GM20000 (cell line): ENCODE measurements at regions not wholly inside any gene's neighbourhood (a gene's known extent, or its start where the extent isn't known, plus 50 kb on each side); places are given as distances from the start of the nearest gene placed in this dataset.

Experiments used
- DNase-seq: peaks from one replicate; pipeline ENCODE4 v3.0.0; 2012; ENCODE audit warnings: low spot score
- TF ChIP-seq, protein P1 (sequence below): IDR thresholded peaks from 2 replicates; pipeline ENCODE4 v1.5.1; 2012; ENCODE audit warnings: mild to moderate bottlenecking, control low read depth; ENCODE audit errors: extremely low read depth, missing control alignments

DNA sequence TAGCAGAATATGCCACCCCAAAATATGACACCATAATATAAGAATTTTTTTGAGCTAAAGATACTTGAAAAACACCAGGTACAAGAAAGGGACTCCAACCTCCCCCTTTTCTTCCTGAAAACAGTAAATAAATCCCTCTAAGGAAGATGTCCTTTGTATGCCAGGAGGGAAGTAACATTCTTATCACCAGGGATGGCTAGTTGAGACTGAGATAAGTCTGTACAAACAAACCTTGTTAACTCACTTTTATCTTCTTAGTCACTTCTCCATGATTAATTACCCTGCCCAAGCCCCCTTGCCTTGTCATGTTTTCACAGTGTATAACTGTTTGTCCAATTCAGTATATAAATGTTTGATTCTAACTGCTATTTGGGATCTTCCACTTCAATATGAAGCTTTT lies 888.0 kb downstream of the PCDH18 start:
- no peak for DNase-seq
- TF ChIP-seq, protein P1, sequence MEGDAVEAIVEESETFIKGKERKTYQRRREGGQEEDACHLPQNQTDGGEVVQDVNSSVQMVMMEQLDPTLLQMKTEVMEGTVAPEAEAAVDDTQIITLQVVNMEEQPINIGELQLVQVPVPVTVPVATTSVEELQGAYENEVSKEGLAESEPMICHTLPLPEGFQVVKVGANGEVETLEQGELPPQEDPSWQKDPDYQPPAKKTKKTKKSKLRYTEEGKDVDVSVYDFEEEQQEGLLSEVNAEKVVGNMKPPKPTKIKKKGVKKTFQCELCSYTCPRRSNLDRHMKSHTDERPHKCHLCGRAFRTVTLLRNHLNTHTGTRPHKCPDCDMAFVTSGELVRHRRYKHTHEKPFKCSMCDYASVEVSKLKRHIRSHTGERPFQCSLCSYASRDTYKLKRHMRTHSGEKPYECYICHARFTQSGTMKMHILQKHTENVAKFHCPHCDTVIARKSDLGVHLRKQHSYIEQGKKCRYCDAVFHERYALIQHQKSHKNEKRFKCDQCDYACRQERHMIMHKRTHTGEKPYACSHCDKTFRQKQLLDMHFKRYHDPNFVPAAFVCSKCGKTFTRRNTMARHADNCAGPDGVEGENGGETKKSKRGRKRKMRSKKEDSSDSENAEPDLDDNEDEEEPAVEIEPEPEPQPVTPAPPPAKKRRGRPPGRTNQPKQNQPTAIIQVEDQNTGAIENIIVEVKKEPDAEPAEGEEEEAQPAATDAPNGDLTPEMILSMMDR = no peak

DNA sequence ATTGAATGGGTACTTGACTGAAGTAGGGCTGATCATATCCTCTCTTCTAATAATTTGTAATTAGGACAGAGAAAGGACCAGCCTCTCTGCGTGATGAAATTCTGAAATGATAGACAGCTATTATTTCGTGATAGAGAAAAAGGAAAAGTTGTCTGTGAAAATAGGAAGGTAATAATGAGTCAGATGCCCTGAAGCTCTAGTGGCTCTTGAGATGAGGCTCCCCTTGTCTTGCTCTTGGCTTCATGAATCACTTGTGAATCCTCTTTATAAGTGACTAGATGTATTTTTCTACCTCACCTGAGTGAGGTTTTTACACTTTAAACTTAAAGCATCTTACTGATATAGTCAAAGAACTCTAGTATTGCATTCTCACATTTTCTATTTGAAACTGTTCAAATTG lies 888.9 kb downstream of the PCDH18 start:
- TF ChIP-seq, protein P1 = no peak

DNA sequence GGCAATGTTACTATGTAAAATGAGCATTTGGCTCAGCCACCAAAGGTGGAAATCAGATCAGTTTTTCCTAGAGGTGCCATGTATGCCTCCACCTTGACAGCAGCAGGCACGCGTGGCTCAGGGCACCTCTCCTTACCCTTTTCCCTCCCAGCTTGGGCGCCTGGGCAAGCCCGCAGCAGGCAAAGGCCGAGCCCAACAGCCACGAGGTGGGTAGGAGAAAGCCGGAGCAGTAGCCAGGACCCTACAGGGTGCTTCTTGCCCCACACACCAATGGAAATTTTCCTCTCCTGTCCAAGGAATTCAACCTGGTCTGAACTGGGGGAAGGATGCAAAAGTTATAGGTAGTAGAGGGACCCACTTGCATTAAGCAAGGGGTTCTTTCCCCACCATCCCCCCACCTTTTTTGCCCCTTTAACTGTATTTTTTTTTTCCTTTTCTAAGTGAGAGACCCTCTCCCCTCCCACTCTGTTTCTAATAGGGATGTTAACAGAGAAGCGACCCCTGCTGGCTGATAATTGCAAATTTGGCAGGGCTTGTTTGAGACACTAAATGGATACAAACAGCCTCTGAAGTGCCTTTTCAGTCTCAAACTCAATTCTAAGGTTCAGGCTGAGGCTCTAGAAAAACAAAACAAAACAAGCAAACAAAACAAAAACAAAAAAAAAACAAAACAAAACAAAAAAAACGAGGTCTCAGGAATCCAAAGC lies 895.1 kb downstream of the PCDH18 start:
- TF ChIP-seq, protein P1 = peak; percentile 35
- DNase-seq = peak; percentile 7

More for the DNA sequence above, 888.9 kb downstream of the PCDH18 start:
- DNase-seq = no peak

DNA sequence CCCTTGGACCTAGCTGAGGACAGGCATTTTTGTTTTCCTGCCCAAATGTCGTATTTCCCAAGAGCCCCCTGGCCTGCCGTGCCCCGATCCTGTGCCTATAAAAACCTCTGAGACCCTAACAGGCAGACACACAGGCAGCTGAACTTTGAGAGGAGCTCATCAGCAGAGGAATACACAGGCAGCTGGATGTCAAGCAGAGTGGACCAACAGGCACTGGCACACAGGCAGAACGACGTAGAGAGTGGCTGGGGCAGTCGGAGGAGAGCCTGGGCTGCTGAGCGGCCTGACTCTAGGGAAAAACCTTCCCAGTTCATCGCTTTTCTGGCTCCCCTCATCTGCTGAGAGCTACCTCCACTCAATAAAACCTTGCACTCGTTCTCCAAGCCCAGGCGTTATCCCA lies 896.1 kb downstream of the PCDH18 start:
- no peak for DNase-seq
- TF ChIP-seq, protein P1 = no peak

DNA sequence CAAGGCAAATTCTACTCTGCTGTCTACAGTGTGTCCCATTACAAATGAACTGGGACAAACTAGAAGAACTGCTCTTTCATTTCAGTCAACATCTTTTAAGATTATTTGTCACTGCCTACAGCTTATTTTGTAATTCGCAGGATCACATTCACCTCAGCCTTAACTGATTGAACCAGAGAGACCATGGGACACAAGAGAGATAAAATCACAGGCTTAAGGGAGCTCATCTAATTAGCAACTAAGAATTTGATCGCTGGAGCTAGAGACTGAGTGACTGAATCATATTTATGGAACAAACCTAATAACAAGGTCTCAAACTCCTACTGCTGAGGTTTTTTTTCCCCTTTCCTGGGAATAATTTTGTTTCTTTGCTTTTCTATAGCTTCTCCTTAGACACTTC lies 898.2 kb downstream of the PCDH18 start:
- DNase-seq = no peak
- TF ChIP-seq, protein P1 = no peak

DNA sequence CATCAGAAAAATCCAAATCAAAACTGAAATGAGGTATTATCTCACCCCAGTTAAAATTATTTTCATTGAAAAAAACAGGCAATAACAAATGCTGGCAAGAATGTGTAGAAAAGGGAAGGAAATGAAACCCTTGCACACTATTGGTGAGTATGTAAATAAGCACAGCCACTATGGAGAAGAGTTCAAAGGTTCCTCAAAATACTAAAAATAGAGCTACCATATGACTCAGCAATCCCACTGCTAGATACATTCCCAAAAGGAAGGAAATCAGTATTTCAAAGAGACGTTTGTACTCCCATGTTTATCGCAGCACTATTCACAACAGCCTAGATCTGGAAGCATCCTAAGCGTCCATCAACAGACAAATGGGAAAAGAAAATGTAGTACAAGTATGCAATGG lies 932.4 kb downstream of the PCDH18 start:
- TF ChIP-seq, protein P1 = no peak
- DNase-seq = no peak

DNA sequence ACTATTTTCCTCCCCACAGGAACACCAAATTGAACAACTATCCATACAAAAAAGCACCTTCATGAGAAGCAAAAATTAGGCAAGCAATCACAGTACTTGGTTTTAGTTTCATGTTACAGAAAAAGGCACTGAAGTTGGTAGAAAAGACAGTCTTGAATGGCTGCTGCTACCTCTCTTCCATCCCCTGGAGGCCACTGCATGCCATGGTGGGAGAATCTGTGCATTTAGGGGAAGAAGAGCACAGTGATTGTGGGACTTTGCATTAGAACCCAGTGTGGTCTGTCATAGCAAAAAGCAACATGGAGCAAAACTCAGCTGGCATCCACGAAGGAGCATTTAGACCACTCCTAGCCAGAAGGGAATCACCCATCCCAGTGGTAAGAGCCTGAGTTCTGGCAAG lies 941.9 kb downstream of the PCDH18 start:
- TF ChIP-seq, protein P1 = no peak
- DNase-seq = no peak
